Panc1 (cell line): ENCODE measurements at regions not wholly inside any gene's neighbourhood (a gene's known extent, or its start where the extent isn't known, plus 50 kb on each side); places are given as distances from the start of the nearest gene placed in this dataset.

Experiments used
- CTCF ChIP-seq: fragments of 450-650 bp; IDR thresholded peaks from 2 replicates; pipeline ENCODE4 v1.5.1; 2017; ENCODE audit warnings: mild to moderate bottlenecking
- POLR2AphosphoS5 ChIP-seq: IDR thresholded peaks from 2 replicates; pipeline ENCODE4 v1.6.1; 2012; ENCODE audit warnings: mild to moderate bottlenecking, low read depth, low read length, moderate library complexity
- TCF7L2 ChIP-seq: IDR thresholded peaks from 2 replicates; pipeline ENCODE4 v1.6.1; 2011; ENCODE audit warnings: mild to moderate bottlenecking, low read depth, low read length, inconsistent platforms

GRCh38 chr10:8360814-8361509, 306.5 kb downstream of the GATA3 start:
- no peak for TF ChIP-seq TCF7L2
- TF ChIP-seq CTCF, result no peak
- no peak for TF ChIP-seq POLR2AphosphoS5
